OCI-LY7 (cell line): ENCODE measurements at regions not wholly inside any gene's neighbourhood (a gene's known extent, or its start where the extent isn't known, plus 50 kb on each side); places are given as distances from the start of the nearest gene placed in this dataset.

ENCODE experiments used
- EZH2phosphoT487 ChIP-seq: fragments of 200-600 bp; sonication (generic); IDR thresholded peaks from 2 replicates; pipeline ENCODE4 v1.6.1; 2018; ENCODE audit warnings: low read depth, borderline replicate concordance, mild to moderate bottlenecking, mixed run types, antibody characterized with exemption, low read length, moderate library complexity, mixed read lengths
- TF ChIP-seq, protein P1 (sequence below): fragments of 200-600 bp; sonication (generic); conservative IDR thresholded peaks from 2 replicates; pipeline ENCODE4 v1.5.1; 2014; ENCODE audit warnings: mild to moderate bottlenecking, antibody characterized with exemption, low read length, moderate library complexity, mixed read lengths

DNA sequence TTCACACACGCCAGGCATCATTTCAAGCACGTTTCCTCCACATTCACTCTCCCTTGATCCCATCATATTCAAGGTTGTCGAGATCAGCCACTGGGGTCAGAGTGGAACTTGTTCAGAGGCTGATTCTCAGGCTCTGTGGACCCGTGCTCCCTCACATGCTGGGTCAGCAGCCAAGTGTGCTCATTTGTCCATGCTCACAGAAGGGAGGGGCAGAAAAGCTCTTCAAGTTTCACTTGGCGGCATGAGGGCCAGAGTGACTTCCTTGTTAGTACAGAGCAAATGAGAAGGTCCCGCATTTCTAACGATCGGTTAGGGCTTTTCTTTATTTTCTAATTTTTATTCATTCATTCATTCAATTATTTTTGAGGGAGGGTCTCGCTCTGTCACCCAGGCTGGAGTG lies 82.2 kb downstream of the EBLN1 start:
- TF ChIP-seq, protein P1, sequence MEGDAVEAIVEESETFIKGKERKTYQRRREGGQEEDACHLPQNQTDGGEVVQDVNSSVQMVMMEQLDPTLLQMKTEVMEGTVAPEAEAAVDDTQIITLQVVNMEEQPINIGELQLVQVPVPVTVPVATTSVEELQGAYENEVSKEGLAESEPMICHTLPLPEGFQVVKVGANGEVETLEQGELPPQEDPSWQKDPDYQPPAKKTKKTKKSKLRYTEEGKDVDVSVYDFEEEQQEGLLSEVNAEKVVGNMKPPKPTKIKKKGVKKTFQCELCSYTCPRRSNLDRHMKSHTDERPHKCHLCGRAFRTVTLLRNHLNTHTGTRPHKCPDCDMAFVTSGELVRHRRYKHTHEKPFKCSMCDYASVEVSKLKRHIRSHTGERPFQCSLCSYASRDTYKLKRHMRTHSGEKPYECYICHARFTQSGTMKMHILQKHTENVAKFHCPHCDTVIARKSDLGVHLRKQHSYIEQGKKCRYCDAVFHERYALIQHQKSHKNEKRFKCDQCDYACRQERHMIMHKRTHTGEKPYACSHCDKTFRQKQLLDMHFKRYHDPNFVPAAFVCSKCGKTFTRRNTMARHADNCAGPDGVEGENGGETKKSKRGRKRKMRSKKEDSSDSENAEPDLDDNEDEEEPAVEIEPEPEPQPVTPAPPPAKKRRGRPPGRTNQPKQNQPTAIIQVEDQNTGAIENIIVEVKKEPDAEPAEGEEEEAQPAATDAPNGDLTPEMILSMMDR = no peak
- no peak for TF ChIP-seq EZH2phosphoT487
